Tibial nerve (tissue), 3 donors: ENCODE measurements at regions not wholly inside any gene's neighbourhood (a gene's known extent, or its start where the extent isn't known, plus 50 kb on each side); places are given as distances from the start of the nearest gene placed in this dataset.

ENCODE experiments used
- POLR2A ChIP-seq, 2 donors: fragments of 450-650 bp; IDR thresholded peaks; one replicate each; pipeline ENCODE4 v1.6.1; 2017; ENCODE audit warnings: antibody characterized with exemption in 2 of 2, mild to moderate bottlenecking in 2 of 2, moderate library complexity in 2 of 2
- TF ChIP-seq, protein P1 (sequence below), 5 experiments: fragments of 200-600 bp in 3 of 5; fragments of 450-650 bp in 2 of 5; sonication (generic) in 3 of 5; IDR thresholded peaks; one replicate each; pipeline ENCODE4 v1.5.1; 2016 to 2019; ENCODE audit warnings: antibody characterized with exemption in 5 of 5, mild to moderate bottlenecking in 3 of 5, moderate library complexity in 2 of 5

DNA sequence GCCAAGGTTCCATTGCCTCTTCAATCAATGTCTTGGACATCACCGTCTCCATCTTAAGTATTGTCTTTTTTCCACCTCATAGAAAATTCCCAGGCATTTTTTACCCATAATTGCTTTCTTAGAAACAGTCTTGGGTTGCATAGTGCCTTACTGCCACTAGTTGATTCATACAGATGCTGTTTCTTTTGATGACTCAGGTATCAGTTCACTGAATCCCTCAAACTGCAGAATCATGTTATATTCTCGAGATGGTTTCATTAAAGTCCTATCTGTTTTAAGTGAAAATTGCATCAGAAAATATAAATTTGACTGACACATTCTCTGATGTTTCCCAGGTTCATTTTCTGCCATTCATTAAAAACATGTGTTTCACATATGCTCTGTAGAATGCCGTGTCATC lies 1489.1 kb downstream of the BRINP3 start:
- TF ChIP-seq, protein P1, sequence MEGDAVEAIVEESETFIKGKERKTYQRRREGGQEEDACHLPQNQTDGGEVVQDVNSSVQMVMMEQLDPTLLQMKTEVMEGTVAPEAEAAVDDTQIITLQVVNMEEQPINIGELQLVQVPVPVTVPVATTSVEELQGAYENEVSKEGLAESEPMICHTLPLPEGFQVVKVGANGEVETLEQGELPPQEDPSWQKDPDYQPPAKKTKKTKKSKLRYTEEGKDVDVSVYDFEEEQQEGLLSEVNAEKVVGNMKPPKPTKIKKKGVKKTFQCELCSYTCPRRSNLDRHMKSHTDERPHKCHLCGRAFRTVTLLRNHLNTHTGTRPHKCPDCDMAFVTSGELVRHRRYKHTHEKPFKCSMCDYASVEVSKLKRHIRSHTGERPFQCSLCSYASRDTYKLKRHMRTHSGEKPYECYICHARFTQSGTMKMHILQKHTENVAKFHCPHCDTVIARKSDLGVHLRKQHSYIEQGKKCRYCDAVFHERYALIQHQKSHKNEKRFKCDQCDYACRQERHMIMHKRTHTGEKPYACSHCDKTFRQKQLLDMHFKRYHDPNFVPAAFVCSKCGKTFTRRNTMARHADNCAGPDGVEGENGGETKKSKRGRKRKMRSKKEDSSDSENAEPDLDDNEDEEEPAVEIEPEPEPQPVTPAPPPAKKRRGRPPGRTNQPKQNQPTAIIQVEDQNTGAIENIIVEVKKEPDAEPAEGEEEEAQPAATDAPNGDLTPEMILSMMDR (IDR thresholded peaks at IDR 0.05), result no peak
- no peak for TF ChIP-seq POLR2A (IDR thresholded peaks at IDR 0.05)
